ENCODE measurements at regions not wholly inside any gene's neighbourhood (a gene's known extent, or its start where the extent isn't known, plus 50 kb on each side); places are given as distances from the start of the nearest gene placed in this dataset.
"Not testable (repeated sequence)": the region's sequence is repeated elsewhere in the genome, so short reads cannot be mapped to it uniquely, and the experiment has no call there.

DNA sequence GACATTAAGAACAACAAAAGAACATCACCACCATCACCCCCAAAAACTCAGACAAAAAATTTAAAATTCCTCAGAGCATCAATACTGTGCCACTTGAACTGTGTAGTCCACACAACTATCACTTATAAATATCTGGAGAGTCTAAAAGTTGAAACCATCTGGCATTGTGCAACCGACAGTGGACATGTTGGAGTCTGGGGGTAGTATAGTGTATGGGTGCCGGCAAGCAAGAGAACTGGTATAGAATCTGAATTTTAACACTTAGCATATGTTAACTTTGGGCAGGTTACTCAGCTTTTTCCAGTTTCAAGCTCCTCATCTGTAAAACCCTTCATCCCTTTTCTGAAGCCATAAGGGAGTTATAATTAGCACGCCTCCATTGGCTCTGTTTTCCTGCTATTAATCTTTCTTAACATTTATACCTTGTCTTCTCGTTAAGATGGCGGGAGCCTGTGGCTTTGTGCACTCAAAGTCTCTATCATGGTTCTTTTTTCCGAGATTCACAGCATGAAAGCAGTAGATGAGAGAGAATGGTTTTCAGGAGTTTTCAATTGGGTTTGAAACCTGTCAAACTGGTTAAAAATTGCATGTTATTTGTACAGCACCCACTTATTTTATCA, 255.7 kb upstream of the TBL1XR1 start:
- no peak for DNase-seq (ENCODE audit: low spot score)
- Mint-ChIP-seq H3K27me3 (ENCODE audit: low read depth) (no peaks in the 10 kb centered on the region), H3K9me3 (no peaks in the 10 kb centered on the region), H3K4me1 (ENCODE audit: low read depth) (peaks cover 14% of the 10 kb centered on the region), H3K36me3 (ENCODE audit: low read depth) (no peaks in the 10 kb centered on the region), H3K27ac (no peak overlapping the region), H3K4me3 (ENCODE audit: low read depth) (no peak overlapping the region)
- intact Hi-C loops (cut with micrococcal nuclease) = no loop called here

DNA sequence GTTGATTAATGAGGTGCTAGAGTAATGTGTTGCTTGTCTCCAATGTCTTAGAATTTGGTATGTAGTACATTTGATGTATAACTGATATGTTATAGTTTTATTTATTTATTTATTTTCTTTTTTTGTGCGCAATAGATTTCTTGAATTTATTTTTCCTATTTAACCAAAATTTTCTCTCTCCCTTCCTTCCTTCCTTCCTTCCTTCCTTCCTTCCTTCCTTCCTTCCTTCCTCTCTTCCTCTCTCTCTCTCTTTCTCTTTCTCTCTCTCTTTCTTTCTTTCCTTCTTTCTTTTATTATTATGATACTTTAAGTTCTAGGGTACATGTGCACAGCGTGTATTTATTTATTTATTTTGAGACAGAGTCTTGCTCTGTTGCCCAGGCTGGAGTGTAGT, 256.2 kb upstream of the TBL1XR1 start:
- no peak for DNase-seq (ENCODE audit: low spot score)
- peaks cover 11% of the 10 kb centered on the region for H3K4me1 Mint-ChIP-seq (ENCODE audit: low read depth)

DNA sequence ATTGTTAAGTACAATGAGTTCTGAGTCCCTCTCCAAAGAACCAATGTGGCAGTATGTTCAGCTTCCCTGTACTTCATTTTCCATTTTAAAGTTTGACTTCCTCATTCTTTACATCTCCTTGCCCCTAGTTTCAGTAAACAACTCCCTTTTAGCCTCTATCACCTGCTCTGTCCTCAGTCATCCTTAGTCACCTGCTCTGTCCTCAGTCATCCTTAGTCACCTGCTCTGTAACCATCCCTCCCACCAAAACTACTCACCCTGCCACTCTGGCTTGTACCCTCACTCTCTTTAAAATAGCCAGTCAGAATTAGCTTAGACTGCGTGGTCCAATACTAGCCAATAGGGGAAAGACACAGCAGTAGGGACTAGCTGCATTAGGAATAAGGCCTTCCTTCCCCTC, 259.9 kb upstream of the TBL1XR1 start:
- intact Hi-C loops (cut with micrococcal nuclease); H3K27me3 Mint-ChIP-seq (ENCODE audit: low read depth); H3K27ac Mint-ChIP-seq; H3K4me1 Mint-ChIP-seq (ENCODE audit: low read depth); DNase-seq (ENCODE audit: low spot score); H3K9me3 Mint-ChIP-seq; H3K4me3 Mint-ChIP-seq (ENCODE audit: low read depth); H3K36me3 Mint-ChIP-seq (ENCODE audit: low read depth): not testable (repeated sequence)

More for the DNA sequence above, 256.2 kb upstream of the TBL1XR1 start:
- Mint-ChIP-seq H3K36me3 (ENCODE audit: low read depth) (no peaks in the 10 kb centered on the region), H3K27me3 (ENCODE audit: low read depth) (no peaks in the 10 kb centered on the region), H3K27ac (no peak overlapping the region), H3K9me3 (no peaks in the 10 kb centered on the region), H3K4me3 (ENCODE audit: low read depth) (no peak overlapping the region)
- intact Hi-C loops (cut with micrococcal nuclease) = no loop called here

DNA sequence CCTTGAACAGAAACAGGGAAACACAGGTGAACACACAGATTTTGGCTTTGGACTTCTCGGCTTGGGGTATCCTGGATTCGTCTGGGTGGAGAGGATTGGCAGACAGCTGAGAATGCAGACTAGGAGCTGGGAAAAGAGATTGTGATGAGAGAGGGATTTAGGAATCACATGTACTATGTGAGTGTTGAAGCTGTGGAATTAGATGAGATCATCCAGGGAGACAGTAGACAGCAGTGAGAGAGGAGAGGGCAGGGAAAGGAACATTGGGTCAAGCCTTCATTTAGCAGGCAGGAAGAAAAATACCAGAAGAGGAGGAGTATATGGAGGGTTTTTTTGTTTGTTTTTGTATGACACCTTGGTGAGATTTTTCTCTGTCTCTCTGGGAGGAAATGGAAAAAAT, 262.1 kb upstream of the TBL1XR1 start:
- Mint-ChIP-seq H3K4me1 (ENCODE audit: low read depth) (no peaks in the 10 kb centered on the region), H3K4me3 (ENCODE audit: low read depth) (no peak overlapping the region), H3K27ac (no peak overlapping the region), H3K9me3 (no peaks in the 10 kb centered on the region), H3K27me3 (ENCODE audit: low read depth) (no peaks in the 10 kb centered on the region), H3K36me3 (ENCODE audit: low read depth) (no peaks in the 10 kb centered on the region)
- intact Hi-C loops (cut with micrococcal nuclease) = no loop called here
- DNase-seq (ENCODE audit: low spot score) = no peak

DNA sequence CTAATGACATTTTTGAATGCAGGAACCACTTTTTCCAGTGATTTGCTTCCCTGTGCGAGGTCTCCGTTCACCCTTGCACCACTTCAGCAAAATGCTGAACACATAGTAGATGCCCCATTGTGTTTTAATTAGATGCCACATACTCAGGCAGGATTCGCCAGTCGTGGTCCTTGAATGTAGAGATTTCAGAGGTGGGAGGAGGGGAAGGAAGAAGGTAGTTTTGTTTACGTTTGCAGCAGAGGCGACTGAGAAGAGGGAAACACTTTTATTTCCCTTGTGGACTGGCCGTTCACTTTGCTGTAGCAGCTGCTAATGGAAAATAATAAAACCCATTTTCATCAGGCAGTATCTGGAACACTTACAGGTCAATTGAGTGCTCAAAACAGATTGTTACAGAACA, 262.8 kb upstream of the TBL1XR1 start:
- no peak for DNase-seq (ENCODE audit: low spot score)
- H3K27me3 Mint-ChIP-seq (ENCODE audit: low read depth) = no peaks in the 10 kb centered on the region
- H3K4me1 Mint-ChIP-seq (ENCODE audit: low read depth) = no peaks in the 10 kb centered on the region
- H3K4me3 Mint-ChIP-seq (ENCODE audit: low read depth) = no peak overlapping the region
- H3K9me3 Mint-ChIP-seq = no peaks in the 10 kb centered on the region
- no peak overlapping the region for H3K27ac Mint-ChIP-seq
- intact Hi-C loops (cut with micrococcal nuclease) = no loop called here
- no peaks in the 10 kb centered on the region for H3K36me3 Mint-ChIP-seq (ENCODE audit: low read depth)

DNA sequence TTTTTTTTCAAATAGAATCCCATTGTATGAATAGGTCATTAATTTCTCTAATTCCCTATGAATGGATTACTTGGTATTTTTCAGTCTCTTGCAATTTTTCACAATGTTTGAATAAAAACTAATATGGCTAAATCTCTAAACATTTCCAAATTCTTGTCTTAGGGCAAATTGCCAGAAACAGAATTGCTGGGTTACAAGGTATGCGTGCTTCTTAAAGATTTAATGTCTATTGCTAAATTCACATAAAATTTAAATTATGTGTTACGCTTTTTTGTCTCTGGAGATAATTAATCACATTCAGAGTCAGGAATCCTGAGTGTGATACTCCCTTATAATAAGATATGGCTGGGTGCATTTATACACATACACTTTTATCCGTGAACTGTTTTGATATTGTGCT, 264.5 kb upstream of the TBL1XR1 start:
- intact Hi-C loops (cut with micrococcal nuclease) = no loop called here

DNA sequence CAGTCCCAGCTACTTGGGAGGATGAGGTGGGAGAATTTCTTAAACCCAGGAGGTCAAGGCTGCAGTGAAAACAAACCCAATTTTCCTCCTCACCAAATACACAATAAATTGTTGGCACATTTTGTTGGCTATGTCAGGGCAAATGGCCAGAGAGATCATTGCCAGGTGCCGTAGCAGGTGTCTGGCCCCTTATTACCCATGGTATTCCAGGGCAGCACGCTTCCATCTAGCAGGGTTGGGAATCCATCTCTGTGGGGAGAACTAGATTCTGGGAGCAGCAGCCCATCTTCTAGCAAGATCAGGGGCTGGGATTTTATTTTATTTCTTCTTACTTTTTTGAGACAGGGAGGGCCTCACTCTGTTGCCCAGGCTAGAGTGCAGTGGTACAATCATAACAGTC, 266.1 kb upstream of the TBL1XR1 start:
- H3K36me3 Mint-ChIP-seq (ENCODE audit: low read depth); intact Hi-C loops (cut with micrococcal nuclease); DNase-seq (ENCODE audit: low spot score); H3K4me3 Mint-ChIP-seq (ENCODE audit: low read depth); H3K27ac Mint-ChIP-seq; H3K4me1 Mint-ChIP-seq (ENCODE audit: low read depth); H3K27me3 Mint-ChIP-seq (ENCODE audit: low read depth); H3K9me3 Mint-ChIP-seq: not testable (repeated sequence)

More for the DNA sequence above, 264.5 kb upstream of the TBL1XR1 start:
- H3K27ac Mint-ChIP-seq = no peak overlapping the region
- no peak for DNase-seq (ENCODE audit: low spot score)
- no peaks in the 10 kb centered on the region for H3K4me1 Mint-ChIP-seq (ENCODE audit: low read depth)
- H3K9me3 Mint-ChIP-seq = no peaks in the 10 kb centered on the region
- H3K27me3 Mint-ChIP-seq (ENCODE audit: low read depth) = no peaks in the 10 kb centered on the region
- H3K4me3 Mint-ChIP-seq (ENCODE audit: low read depth) = no peak overlapping the region
- H3K36me3 Mint-ChIP-seq (ENCODE audit: low read depth) = no peaks in the 10 kb centered on the region

DNA sequence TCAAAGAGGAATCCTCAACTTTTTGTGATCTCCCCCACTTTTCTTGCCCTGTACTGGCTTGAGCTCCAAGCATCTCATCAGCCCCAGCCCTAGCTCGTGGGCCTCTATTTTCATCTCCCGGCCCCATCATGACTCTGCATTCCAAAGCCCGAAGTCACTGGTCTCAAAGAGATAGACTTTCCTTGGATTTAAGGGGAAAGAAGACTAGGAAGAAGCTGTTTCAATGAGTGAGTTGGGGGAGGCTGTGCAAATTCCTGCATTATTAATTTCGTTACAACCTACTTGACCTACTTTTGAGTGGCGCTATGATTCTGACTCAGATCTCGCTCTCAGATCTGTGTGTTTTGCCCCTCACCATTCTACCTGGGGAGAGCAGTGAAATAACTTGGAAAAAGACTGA, 266.6 kb upstream of the TBL1XR1 start:
- no peak for DNase-seq (ENCODE audit: low spot score)
- H3K36me3 Mint-ChIP-seq (ENCODE audit: low read depth) = no peaks in the 10 kb centered on the region
- peaks cover under 1% of the 10 kb centered on the region for H3K9me3 Mint-ChIP-seq
- H3K27ac Mint-ChIP-seq = no peak overlapping the region
- no peaks in the 10 kb centered on the region for H3K27me3 Mint-ChIP-seq (ENCODE audit: low read depth)
- H3K4me1 Mint-ChIP-seq (ENCODE audit: low read depth) = no peaks in the 10 kb centered on the region
- no peak overlapping the region for H3K4me3 Mint-ChIP-seq (ENCODE audit: low read depth)
- intact Hi-C loops (cut with micrococcal nuclease) = no loop called here

DNA sequence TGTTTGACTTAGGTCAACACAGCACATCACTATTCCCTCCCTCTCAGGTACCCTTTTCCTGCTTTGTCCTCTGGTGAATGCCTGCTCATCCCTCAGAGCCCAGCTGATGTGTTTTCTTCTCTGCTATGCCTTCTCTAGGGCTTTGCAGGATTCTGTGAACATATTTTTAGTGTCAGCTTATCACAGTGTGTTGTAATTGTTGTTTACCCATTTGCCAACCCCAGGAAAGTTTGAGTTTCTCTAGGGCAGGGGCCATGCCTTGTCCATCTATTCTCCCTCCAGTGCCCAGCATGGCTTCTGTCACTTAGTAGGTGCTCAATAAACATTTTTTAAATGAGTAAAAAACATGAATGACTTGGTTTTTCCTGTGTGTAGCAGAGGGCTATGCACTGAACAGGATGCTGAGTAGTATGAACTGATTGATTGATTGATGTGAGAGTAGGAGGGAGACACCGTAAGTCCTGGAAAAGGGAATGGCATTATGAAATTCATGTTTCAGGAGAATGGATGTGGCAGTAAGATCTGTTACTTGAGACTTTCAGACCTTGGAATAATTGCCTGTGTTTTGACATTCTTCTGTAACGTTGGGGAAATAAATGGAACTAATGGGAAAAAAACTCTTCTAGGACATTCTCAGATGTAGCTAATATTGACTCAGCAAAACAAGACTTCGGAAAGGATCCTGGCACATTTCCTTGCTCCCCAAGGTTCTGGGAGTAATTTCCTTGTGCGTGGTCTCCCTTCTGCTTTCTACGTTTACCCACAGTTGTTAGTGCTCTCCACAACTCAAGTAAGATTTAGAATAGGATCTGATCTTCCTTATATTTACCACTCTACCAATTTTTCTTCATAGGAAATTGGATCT, 267.3 kb upstream of the TBL1XR1 start:
- H3K27me3 Mint-ChIP-seq (ENCODE audit: low read depth) = no peaks in the 10 kb centered on the region
- no peak overlapping the region for H3K4me3 Mint-ChIP-seq (ENCODE audit: low read depth)
- peaks cover 4% of the 10 kb centered on the region for H3K9me3 Mint-ChIP-seq
- no peaks in the 10 kb centered on the region for H3K4me1 Mint-ChIP-seq (ENCODE audit: low read depth)
- H3K36me3 Mint-ChIP-seq (ENCODE audit: low read depth) = no peaks in the 10 kb centered on the region
- no peak for DNase-seq (ENCODE audit: low spot score)
- H3K27ac Mint-ChIP-seq = no peak overlapping the region
- intact Hi-C loops (cut with micrococcal nuclease) = no loop called here

DNA sequence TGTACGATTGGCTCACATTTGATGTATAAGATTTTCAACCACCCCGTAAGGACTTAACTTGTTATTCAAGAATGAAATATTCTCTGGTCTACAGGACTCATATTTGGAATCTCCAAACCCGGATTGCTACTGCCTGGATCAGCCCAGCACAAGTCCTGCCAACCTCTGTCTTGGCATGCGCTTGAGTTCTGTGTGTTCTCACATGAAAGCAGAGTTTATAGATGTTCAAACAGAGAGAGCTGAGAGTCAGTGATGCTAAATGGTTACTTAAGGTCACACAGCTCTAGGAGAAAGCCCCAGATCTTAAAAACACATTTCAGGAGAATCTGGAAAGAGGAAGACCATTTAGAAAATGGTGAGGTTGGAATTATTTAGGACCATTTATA, 268.0 kb upstream of the TBL1XR1 start:
- Mint-ChIP-seq H3K36me3 (ENCODE audit: low read depth) (no peaks in the 10 kb centered on the region), H3K9me3 (peaks cover 4% of the 10 kb centered on the region), H3K27ac (no peak overlapping the region), H3K4me3 (ENCODE audit: low read depth) (no peak overlapping the region), H3K27me3 (ENCODE audit: low read depth) (no peaks in the 10 kb centered on the region), H3K4me1 (ENCODE audit: low read depth) (no peaks in the 10 kb centered on the region)
- no peak for DNase-seq (ENCODE audit: low spot score)
- intact Hi-C loops (cut with micrococcal nuclease) = no loop called here

DNA sequence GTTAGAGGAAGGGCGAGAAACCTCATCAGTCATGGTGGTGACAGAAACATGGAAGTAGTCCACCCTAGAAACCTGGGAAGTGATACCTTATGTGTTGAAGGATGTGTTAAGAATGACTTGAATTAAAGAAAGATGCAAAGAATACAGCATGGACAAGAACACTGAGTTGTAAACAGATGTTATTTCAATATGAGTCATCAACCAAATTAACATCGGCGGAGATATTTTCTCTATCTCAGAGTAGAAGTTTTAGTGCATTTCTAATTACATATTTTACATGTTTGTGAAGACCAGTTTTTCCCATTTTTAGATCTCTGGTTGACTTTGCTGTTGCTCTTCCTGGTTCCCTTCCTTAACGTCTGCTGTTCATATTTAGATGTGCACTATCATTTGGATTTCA, 268.8 kb upstream of the TBL1XR1 start:
- Mint-ChIP-seq H3K27me3 (ENCODE audit: low read depth) (no peaks in the 10 kb centered on the region), H3K27ac (no peak overlapping the region), H3K4me3 (ENCODE audit: low read depth) (no peak overlapping the region), H3K9me3 (peaks cover 4% of the 10 kb centered on the region), H3K36me3 (ENCODE audit: low read depth) (no peaks in the 10 kb centered on the region), H3K4me1 (ENCODE audit: low read depth) (no peaks in the 10 kb centered on the region)
- no peak for DNase-seq (ENCODE audit: low spot score)
- intact Hi-C loops (cut with micrococcal nuclease) = no loop called here

DNA sequence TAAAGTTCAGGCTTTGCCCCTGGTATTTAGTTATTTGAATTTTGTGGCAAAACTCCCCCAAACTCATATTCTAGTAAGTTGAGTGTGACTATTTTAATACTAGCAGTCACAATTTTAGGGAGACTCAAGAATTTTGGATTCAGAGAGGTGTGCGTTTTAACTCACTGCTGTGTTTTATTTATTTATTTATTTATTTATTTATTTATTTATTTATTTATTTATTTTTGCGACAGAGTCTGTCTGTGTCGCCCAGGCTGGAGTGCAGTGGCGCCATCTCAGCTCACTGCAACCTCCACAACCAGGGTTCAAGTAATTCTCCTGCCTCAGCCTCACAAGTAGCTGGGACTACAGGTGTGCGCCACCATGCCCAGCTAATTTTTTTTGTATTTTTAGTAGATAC, 269.3 kb upstream of the TBL1XR1 start:
- DNase-seq (ENCODE audit: low spot score); intact Hi-C loops (cut with micrococcal nuclease); H3K27ac Mint-ChIP-seq; H3K36me3 Mint-ChIP-seq (ENCODE audit: low read depth); H3K27me3 Mint-ChIP-seq (ENCODE audit: low read depth); H3K4me1 Mint-ChIP-seq (ENCODE audit: low read depth); H3K4me3 Mint-ChIP-seq (ENCODE audit: low read depth); H3K9me3 Mint-ChIP-seq: not testable (repeated sequence)

DNA sequence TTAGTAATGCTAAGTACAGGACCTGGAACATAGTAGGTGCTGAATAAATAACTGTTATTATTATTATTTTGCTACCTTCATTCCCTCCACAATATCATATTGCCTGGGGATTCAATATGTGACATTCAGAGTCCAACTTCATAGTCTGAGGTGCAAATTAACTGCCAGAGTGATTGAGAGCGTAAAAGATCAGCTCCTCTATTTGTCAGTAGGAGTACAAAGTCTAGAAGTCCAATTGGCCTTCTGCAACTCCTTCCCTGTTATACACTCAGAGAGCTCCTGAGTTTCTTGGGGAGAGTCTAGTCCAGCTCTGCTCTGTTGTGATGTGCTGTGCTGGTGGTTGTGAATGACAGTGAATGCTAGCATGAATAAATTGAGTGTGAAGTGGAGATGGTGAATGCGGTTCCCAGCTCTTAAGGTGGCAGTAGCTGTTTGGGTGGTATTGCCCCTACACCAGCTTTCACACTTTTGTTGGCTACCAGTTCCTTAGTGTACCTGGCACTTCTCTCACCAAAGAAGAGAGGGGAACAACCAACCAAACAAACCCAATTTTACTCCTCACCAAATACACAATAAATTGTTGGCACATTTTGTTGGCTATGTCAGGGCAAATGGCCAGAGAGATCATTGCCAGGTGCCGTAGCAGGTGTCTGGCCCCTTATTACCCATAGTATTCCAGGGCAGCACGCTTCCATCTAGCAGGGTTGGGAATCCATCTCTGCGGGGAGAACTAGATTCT, 270.1 kb upstream of the TBL1XR1 start:
- peaks cover 4% of the 10 kb centered on the region for H3K9me3 Mint-ChIP-seq
- H3K36me3 Mint-ChIP-seq (ENCODE audit: low read depth) = no peaks in the 10 kb centered on the region
- no peak for DNase-seq (ENCODE audit: low spot score)
- H3K27ac Mint-ChIP-seq = no peak overlapping the region
- intact Hi-C loops (cut with micrococcal nuclease) = no loop called here
- no peaks in the 10 kb centered on the region for H3K4me1 Mint-ChIP-seq (ENCODE audit: low read depth)
- H3K27me3 Mint-ChIP-seq (ENCODE audit: low read depth) = no peaks in the 10 kb centered on the region
- no peak overlapping the region for H3K4me3 Mint-ChIP-seq (ENCODE audit: low read depth)
